Hepatic stellate cell (primary cell): ENCODE measurements at regions not wholly inside any gene's neighbourhood (a gene's known extent, or its start where the extent isn't known, plus 50 kb on each side); places are given as distances from the start of the nearest gene placed in this dataset.

Experiments
- DNase-seq: peaks from one replicate; pipeline ENCODE4 v3.0.0; 2011; ENCODE audit warnings: low spot score

- no peak for DNase-seq
Observed at GRCh38 chr13:88086577-88086976, 415.4 kb downstream of the SLITRK5 start.

GRCh38 chr13:88097541-88097940 lies 426.4 kb downstream of the SLITRK5 start:
- DNase-seq, result no peak

GRCh38 chr13:88103824-88104223 lies 432.7 kb downstream of the SLITRK5 start:
- DNase-seq, result no peak

- no peak for DNase-seq
Observed at GRCh38 chr13:88104576-88104975, 433.4 kb downstream of the SLITRK5 start.

- no peak for DNase-seq
Observed at GRCh38 chr13:88107570-88107969, 436.4 kb downstream of the SLITRK5 start.

- no peak for DNase-seq
Observed at GRCh38 chr13:88112526-88112925, 441.4 kb downstream of the SLITRK5 start.

- DNase-seq, result no peak
Observed at GRCh38 chr13:88115976-88116375, 444.8 kb downstream of the SLITRK5 start.

- no peak for DNase-seq
Observed at GRCh38 chr13:88118952-88119351, 447.8 kb downstream of the SLITRK5 start.

GRCh38 chr13:88124142-88124541 lies 453.0 kb downstream of the SLITRK5 start:
- DNase-seq, result no peak

- no peak for DNase-seq
Observed at GRCh38 chr13:88125055-88125454, 453.9 kb downstream of the SLITRK5 start.

GRCh38 chr13:88136098-88136790 lies 465.1 kb downstream of the SLITRK5 start:
- no peak for DNase-seq

GRCh38 chr13:88142653-88143052 lies 471.5 kb downstream of the SLITRK5 start:
- DNase-seq, result no peak

- DNase-seq, result no peak
Observed at GRCh38 chr13:88144580-88144979, 473.4 kb downstream of the SLITRK5 start.

GRCh38 chr13:88153353-88153752 lies 482.2 kb downstream of the SLITRK5 start:
- DNase-seq, result no peak

GRCh38 chr13:88154001-88154400 lies 482.8 kb downstream of the SLITRK5 start:
- no peak for DNase-seq

GRCh38 chr13:88162076-88162702 lies 491.0 kb downstream of the SLITRK5 start:
- no peak for DNase-seq

GRCh38 chr13:88176231-88176630 lies 505.1 kb downstream of the SLITRK5 start:
- DNase-seq, result no peak

GRCh38 chr13:88183440-88183839 lies 512.3 kb downstream of the SLITRK5 start:
- no peak for DNase-seq

GRCh38 chr13:88188986-88189385 lies 517.8 kb downstream of the SLITRK5 start:
- DNase-seq, result no peak

GRCh38 chr13:88189728-88190127 lies 518.6 kb downstream of the SLITRK5 start:
- DNase-seq, result no peak

GRCh38 chr13:88196106-88196505 lies 524.9 kb downstream of the SLITRK5 start:
- no peak for DNase-seq

- DNase-seq, result no peak
Observed at GRCh38 chr13:88217372-88217771, 546.2 kb downstream of the SLITRK5 start.

- no peak for DNase-seq
Observed at GRCh38 chr13:88217883-88218282, 546.7 kb downstream of the SLITRK5 start.

- no peak for DNase-seq
Observed at GRCh38 chr13:88223958-88224357, 552.8 kb downstream of the SLITRK5 start.
